Activated CD8-positive, alpha-beta memory T cell treated with anti-CD3 and anti-CD28 coated beads for 48 hours (primary cell): ENCODE measurements at regions not wholly inside any gene's neighbourhood (a gene's known extent, or its start where the extent isn't known, plus 50 kb on each side); places are given as distances from the start of the nearest gene placed in this dataset.
"Not testable (repeated sequence)": the region's sequence is repeated elsewhere in the genome, so short reads cannot be mapped to it uniquely, and the experiment has no call there.

ENCODE experiments used
- DNase-seq, 3 experiments: peaks; one replicate each; pipeline ENCODE4 v3.0.0-alpha.2; 2020; ENCODE audit warnings: low read depth in 2 of 3, low spot score in 2 of 3

- no peak for DNase-seq
These were observed 204.9 kb upstream of the EEF2KMT start for GRCh38 chr16:5302372-5303114.

GRCh38 chr16:5298202-5298601 is 200.6 kb upstream of the EEF2KMT start:
- DNase-seq = no peak

- no peak for DNase-seq
These were observed 198.6 kb upstream of the EEF2KMT start for GRCh38 chr16:5296176-5296575.

- DNase-seq = not testable (repeated sequence)
These were observed 197.7 kb upstream of the EEF2KMT start for GRCh38 chr16:5295304-5295703.

GRCh38 chr16:5282152-5282551 is 184.6 kb upstream of the EEF2KMT start:
- DNase-seq = not testable (repeated sequence)

- no peak for DNase-seq
These were observed 159.9 kb upstream of the EEF2KMT start for GRCh38 chr16:5257462-5257861.

- DNase-seq = no peak
These were observed 155.2 kb upstream of the EEF2KMT start for GRCh38 chr16:5252791-5253190.

GRCh38 chr16:5247403-5247802 is 149.8 kb upstream of the EEF2KMT start:
- DNase-seq = not testable (repeated sequence)

GRCh38 chr16:5240278-5240626 is 142.7 kb upstream of the EEF2KMT start:
- DNase-seq = not testable (repeated sequence)

GRCh38 chr16:5239472-5240277 is 142.1 kb upstream of the EEF2KMT start:
- DNase-seq = peak; percentile 20 to 44 (median 29)

- no peak for DNase-seq
These were observed 137.5 kb upstream of the EEF2KMT start for GRCh38 chr16:5235119-5235518.

GRCh38 chr16:5234295-5235050 is 136.9 kb upstream of the EEF2KMT start:
- DNase-seq = no peak

- DNase-seq = no peak
These were observed 133.7 kb upstream of the EEF2KMT start for GRCh38 chr16:5231246-5231759.

- no peak for DNase-seq
These were observed 130.8 kb upstream of the EEF2KMT start for GRCh38 chr16:5228369-5228768.

- no peak for DNase-seq
These were observed 128.5 kb upstream of the EEF2KMT start for GRCh38 chr16:5225931-5226655.

GRCh38 chr16:5222761-5223160 is 125.2 kb upstream of the EEF2KMT start:
- DNase-seq = no peak

GRCh38 chr16:5221831-5222230 is 124.2 kb upstream of the EEF2KMT start:
- not testable (repeated sequence) for DNase-seq

- DNase-seq = no peak
These were observed 123.1 kb upstream of the EEF2KMT start for GRCh38 chr16:5220705-5221104.

- no peak for DNase-seq
These were observed 119.0 kb upstream of the EEF2KMT start for GRCh38 chr16:5216441-5217080.

GRCh38 chr16:5215901-5216300 is 118.3 kb upstream of the EEF2KMT start:
- DNase-seq = no peak
